ENCODE measurements at regions not wholly inside any gene's neighbourhood (a gene's known extent, or its start where the extent isn't known, plus 50 kb on each side); places are given as distances from the start of the nearest gene placed in this dataset.

DNA sequence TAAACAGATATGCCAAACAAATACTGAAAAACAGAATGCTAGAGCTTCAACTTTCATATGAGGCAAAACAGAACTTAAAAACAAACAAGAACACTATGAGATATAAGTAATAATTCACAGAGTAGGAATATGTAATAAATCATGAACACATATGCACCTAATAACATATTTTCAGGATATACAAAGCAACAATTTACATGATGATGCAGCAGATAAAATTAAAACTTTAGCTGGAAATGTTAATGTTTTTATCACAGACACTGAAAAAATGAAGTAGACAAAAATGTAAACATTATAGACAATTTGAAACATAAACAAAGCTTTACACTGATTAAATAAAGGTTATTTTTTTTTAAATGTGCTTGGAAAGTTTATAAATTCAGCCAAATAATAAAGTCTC, 443.1 kb upstream of the NFIA start:
- no peak overlapping the region for H3K4me3 ChIP-seq (ENCODE audit: control insufficient read depth, low read depth, low read length)
- TF ChIP-seq, protein P1, sequence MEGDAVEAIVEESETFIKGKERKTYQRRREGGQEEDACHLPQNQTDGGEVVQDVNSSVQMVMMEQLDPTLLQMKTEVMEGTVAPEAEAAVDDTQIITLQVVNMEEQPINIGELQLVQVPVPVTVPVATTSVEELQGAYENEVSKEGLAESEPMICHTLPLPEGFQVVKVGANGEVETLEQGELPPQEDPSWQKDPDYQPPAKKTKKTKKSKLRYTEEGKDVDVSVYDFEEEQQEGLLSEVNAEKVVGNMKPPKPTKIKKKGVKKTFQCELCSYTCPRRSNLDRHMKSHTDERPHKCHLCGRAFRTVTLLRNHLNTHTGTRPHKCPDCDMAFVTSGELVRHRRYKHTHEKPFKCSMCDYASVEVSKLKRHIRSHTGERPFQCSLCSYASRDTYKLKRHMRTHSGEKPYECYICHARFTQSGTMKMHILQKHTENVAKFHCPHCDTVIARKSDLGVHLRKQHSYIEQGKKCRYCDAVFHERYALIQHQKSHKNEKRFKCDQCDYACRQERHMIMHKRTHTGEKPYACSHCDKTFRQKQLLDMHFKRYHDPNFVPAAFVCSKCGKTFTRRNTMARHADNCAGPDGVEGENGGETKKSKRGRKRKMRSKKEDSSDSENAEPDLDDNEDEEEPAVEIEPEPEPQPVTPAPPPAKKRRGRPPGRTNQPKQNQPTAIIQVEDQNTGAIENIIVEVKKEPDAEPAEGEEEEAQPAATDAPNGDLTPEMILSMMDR (conservative IDR thresholded peaks at IDR 0.05; ENCODE audit: control insufficient read depth, insufficient read depth, low read depth, low read length): no peak
- no peak for DNase-seq (ENCODE audit: low read depth)

DNA sequence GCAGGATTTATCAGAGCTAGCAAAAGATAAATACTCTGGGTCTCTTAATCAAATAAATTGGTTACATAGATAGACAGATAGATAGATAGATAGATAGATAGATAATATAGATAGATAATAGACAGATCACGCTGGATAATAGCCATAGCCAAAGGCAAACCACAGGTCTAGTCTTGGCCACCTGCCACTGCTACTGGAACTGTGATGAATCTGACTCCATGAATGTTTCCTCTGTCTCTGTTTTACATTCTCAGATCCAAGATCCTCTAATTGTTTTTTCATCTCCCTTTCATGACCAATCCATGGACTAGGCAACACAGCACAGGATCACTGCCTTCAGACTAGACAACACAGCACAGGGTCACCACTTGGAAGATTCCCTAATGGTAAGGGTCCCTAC, 444.7 kb upstream of the NFIA start:
- no peak for DNase-seq (ENCODE audit: low read depth)
- no peak overlapping the region for H3K4me3 ChIP-seq (ENCODE audit: control insufficient read depth, low read depth, low read length)
- TF ChIP-seq, protein P1 (conservative IDR thresholded peaks at IDR 0.05; ENCODE audit: control insufficient read depth, insufficient read depth, low read depth, low read length): no peak

DNA sequence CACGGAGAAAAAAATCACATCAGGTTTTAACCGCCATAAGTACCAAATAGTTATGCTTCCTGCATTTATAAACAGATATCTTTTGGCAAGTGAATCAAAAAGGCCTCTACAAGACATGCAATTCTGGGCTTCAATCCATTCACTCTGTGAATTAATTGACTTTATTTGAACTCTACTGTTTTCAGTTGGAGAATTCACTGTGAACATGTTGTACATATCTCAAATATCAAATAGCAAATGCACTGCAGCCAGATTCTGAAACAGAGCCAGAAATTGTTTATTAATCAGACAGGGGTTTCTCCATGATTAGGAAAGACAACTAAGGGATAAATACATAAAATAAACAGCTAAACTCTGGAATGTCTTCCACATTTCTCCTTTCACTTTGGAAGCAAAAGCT, 445.4 kb upstream of the NFIA start:
- DNase-seq (ENCODE audit: low read depth): no peak
- H3K4me3 ChIP-seq (ENCODE audit: control insufficient read depth, low read depth, low read length): no peak overlapping the region
- TF ChIP-seq, protein P1 (conservative IDR thresholded peaks at IDR 0.05; ENCODE audit: control insufficient read depth, insufficient read depth, low read depth, low read length): no peak

DNA sequence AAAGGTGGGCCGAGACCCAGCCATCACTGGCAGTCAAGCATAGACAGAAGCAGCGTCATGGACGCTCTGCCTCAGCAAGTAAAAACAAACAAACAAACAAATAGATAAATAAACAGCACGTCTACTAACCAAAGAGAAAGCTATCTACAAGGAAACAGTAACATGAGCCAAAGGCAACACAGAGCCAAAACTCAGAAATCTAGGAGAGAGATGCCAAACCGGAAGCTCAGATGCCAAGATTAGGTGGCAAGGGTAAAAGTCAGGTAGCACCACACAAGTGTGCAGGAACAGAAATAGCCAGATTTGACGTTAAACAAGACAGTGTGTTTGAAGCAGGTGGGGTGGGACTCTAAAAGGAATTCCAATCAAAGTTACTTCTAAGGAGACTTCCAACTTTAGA, 448.3 kb upstream of the NFIA start:
- no peak for DNase-seq (ENCODE audit: low read depth)
- TF ChIP-seq, protein P1 (conservative IDR thresholded peaks at IDR 0.05; ENCODE audit: control insufficient read depth, insufficient read depth, low read depth, low read length): no peak
- H3K4me3 ChIP-seq (ENCODE audit: control insufficient read depth, low read depth, low read length): no peak overlapping the region

DNA sequence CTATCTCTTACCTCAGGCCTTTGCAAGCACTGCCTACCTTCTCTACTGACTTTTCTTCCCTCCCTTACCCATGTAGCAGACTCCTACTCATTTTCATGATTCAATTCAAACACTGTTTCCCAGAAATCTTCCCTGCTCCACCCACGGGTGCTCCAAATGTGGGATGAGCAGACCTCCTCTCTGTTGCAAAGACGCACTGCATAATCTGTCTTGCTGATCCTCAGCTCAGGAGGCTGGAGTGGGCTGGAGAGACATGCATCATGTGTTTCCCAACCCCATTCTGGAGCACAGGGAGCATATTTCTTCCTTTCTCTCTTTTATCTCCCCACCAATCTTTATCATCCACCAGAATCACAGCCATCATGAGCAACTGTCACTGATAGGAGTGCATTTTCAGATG, 459.9 kb upstream of the NFIA start:
- TF ChIP-seq, protein P1 (conservative IDR thresholded peaks at IDR 0.05; ENCODE audit: control insufficient read depth, insufficient read depth, low read depth, low read length): no peak
- no peak overlapping the region for H3K4me3 ChIP-seq (ENCODE audit: control insufficient read depth, low read depth, low read length)
- DNase-seq (ENCODE audit: low read depth): peak; percentile 18

DNA sequence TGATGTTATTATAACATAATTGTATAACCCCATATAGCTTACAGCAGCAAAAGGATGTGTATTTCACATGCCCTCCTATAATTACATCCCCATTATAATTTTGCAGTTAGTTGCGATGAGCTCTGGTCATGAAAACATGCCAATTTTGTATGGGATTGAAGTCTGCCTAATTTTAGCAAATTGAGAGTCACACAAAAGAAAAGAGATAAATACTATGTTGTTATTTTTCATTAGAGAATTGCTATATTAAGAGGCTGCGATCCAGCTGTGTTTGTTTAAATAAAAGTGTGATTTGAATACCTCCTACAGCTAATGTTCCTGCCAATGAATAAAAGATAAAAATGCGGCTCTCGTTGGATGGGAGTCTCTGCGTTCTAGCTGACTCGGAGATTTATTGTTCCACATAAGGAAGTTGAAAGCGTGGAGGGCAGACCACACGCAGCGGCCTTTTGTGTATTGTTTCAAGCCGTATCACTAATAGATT, 461.0 kb upstream of the NFIA start:
- no peak overlapping the region for H3K4me3 ChIP-seq (ENCODE audit: control insufficient read depth, low read depth, low read length)
- TF ChIP-seq, protein P1 (conservative IDR thresholded peaks at IDR 0.05; ENCODE audit: control insufficient read depth, insufficient read depth, low read depth, low read length): no peak
- DNase-seq (ENCODE audit: low read depth): peak; percentile 16

DNA sequence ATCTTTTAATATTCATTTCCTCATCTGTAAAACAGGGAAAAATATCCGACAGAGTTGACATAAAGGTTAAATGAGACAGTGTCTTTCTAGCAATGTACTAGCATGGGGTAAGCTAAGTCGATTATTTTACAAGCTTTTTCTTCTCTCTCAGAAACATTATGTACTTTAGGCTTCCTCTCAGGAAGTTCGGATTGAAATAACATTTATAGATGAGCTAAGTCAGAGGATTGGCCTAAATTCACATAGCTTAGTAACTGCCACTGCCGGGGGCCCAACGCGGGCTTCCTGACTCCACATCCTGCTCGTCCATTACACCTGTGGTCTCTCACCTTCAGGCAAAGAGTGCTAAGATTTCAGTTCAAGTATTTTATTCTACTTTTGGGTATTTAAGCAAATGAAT, 462.3 kb upstream of the NFIA start:
- no peak overlapping the region for H3K4me3 ChIP-seq (ENCODE audit: control insufficient read depth, low read depth, low read length)
- TF ChIP-seq, protein P1 (conservative IDR thresholded peaks at IDR 0.05; ENCODE audit: control insufficient read depth, insufficient read depth, low read depth, low read length): no peak
- no peak for DNase-seq (ENCODE audit: low read depth)

Data from fibroblast of mammary gland (primary cell).